Fibroblast of villous mesenchyme (primary cell): ENCODE measurements at regions not wholly inside any gene's neighbourhood (a gene's known extent, or its start where the extent isn't known, plus 50 kb on each side); places are given as distances from the start of the nearest gene placed in this dataset.

Experiments
- DNase-seq: peaks from one replicate; pipeline ENCODE4 v3.0.0-alpha.2; 2010; ENCODE audit warnings: low read depth
- H3K4me3 ChIP-seq: 2 replicates; pipeline ENCODE4 v1.5.1; 2011; ENCODE audit warnings: low read depth, mild to moderate bottlenecking, low read length
- TF ChIP-seq, protein P1 (sequence below): IDR thresholded peaks from 2 replicates; pipeline ENCODE4 v1.5.1; 2012; ENCODE audit warnings: low read depth, mild to moderate bottlenecking, low read length; ENCODE audit not compliant: insufficient read depth

DNA sequence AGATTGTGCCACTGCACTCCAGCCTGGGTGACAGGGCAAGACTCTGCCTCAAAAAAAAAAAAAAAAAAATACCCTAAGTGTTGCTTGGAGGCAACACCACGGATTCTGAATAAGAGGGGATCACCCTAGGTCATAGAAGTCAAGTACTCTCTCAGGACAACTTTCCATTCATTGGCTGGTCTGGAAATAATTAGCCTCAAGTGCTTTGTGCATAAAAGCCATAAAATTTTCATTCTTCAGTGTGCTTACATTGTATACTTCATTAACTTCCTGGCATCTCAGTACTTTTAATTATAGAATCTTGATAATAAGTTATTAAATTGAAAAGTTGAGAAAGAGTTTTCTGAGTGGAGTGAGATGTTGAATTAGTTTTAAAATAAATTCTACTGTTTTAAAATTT, 876.1 kb upstream of the FAM98A start:
- no peak for DNase-seq
- TF ChIP-seq, protein P1, sequence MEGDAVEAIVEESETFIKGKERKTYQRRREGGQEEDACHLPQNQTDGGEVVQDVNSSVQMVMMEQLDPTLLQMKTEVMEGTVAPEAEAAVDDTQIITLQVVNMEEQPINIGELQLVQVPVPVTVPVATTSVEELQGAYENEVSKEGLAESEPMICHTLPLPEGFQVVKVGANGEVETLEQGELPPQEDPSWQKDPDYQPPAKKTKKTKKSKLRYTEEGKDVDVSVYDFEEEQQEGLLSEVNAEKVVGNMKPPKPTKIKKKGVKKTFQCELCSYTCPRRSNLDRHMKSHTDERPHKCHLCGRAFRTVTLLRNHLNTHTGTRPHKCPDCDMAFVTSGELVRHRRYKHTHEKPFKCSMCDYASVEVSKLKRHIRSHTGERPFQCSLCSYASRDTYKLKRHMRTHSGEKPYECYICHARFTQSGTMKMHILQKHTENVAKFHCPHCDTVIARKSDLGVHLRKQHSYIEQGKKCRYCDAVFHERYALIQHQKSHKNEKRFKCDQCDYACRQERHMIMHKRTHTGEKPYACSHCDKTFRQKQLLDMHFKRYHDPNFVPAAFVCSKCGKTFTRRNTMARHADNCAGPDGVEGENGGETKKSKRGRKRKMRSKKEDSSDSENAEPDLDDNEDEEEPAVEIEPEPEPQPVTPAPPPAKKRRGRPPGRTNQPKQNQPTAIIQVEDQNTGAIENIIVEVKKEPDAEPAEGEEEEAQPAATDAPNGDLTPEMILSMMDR, result no peak
- H3K4me3 ChIP-seq, result no peak overlapping the region

DNA sequence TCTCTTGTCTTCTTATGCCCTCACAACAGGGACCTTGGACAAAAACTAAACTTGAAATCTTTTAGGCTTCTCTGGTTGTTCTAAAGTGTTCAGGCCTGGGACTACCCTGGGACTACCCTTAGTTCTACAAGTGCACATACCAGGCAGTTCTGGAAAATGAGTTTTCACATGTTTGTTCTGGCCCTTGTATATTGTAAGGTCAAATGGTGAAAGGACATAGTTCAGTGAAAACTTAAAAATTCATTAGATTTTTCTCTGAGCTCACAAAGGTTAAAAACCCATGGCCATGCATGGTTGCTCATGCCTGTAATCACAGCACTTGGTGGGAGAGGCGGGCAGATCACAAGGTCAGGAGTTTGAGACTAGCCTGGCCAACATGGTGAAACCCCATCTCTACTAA, 875.5 kb upstream of the FAM98A start:
- no peak overlapping the region for H3K4me3 ChIP-seq
- no peak for DNase-seq
- TF ChIP-seq, protein P1, result no peak

DNA sequence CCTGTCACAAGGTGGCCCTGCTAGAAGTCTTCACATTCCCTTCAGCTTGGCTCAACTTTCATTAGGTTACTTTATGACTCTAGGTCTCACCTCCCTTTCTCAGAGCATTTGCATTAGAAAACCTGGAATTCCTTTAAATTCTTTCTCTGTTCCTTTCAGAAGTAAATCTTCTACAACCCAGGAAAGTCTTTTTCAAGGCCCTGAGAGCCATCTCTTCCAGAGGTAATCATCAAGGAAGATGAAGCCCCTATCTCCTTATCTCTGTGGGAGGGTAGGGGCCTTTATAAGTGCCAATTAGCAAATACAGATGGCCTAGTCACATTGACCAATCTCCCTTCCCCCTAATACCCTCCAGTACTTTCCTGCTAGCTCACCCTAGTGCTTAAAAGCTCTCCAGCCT, 848.0 kb upstream of the FAM98A start:
- TF ChIP-seq, protein P1, result no peak
- H3K4me3 ChIP-seq, result no peak overlapping the region
- no peak for DNase-seq

DNA sequence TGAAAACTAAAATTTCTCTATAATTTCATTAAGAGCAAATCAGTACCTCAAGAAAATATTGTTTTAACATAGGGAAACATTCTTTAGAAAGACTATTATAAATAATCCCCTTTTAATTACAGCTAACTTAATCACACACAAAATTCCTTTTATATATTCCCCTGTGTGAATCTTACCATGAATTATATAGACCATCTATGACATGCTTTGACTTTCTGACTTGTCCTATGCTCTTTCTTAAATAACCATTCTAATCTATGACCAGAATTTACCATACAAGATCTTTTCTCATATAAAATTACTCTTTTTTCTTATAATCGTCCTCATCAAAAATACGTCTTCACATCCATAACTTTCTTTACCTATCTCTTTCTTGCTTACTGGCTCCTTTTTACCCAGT, 824.2 kb upstream of the FAM98A start:
- TF ChIP-seq, protein P1, result no peak
- DNase-seq, result no peak
- no peak overlapping the region for H3K4me3 ChIP-seq

DNA sequence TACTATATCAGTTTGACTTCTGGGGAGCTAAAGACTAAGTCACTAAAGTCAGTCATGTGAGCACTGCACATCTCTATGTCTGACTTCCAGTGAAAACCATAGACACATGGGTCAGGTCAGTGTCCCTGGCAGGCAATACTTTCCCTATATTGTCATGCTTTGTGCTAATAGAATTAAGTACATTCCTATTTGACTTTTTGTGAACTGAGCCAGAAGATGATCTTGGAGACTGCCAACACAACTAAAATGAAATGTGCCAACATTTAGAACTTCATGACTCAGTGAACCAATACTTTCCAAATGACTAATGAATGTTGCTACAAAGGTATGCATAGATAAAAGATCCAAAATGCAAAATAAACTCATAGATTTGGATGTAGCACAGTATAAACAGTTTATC, 820.8 kb upstream of the FAM98A start:
- TF ChIP-seq, protein P1, result no peak
- no peak overlapping the region for H3K4me3 ChIP-seq
- DNase-seq, result no peak

DNA sequence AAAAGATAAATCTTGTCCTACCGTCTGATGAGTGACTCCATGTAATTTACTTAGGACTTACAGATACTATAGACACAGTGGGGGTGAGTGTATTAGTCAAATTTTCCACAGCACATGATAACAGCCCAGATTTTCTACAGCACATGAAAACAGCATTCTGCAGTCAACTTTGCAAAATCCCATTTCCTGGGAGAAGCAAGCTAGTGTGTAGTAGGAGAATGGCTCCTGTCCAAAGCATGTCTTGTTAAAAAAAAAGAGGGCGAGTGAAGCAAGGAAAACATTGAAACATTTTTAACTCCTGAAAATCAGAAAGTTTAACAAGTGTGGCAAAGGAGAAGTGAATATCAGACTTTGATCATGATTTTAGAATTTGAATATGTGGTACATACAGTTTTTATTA, 817.8 kb upstream of the FAM98A start:
- no peak for DNase-seq
- TF ChIP-seq, protein P1, result no peak
- no peak overlapping the region for H3K4me3 ChIP-seq

DNA sequence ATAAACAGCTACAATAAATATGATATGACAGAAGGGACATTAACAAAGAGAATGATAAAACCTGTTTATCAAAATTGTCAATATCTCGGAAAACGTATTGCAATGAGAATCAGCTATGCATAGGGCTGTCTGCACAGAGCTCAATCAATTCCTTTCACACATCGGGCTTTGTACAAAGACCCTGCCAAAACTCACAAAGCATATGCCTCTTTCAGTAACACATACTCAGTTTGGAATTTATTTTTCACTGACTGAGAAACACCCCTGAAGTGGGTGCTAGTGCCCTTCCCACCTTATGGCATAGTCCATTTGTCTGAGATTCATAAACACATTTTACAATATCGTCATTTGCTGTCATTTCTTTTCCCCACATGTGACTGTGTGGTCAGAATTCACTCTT, 815.8 kb upstream of the FAM98A start:
- no peak overlapping the region for H3K4me3 ChIP-seq
- TF ChIP-seq, protein P1, result no peak
- no peak for DNase-seq
